GM12892 (cell line): ENCODE measurements at regions not wholly inside any gene's neighbourhood (a gene's known extent, or its start where the extent isn't known, plus 50 kb on each side); places are given as distances from the start of the nearest gene placed in this dataset.
A peak's percentile ranks its signal among the peaks of the same experiment; 100 is the strongest.
"Not testable (repeated sequence)": the region's sequence is repeated elsewhere in the genome, so short reads cannot be mapped to it uniquely, and the experiment has no call there.

ENCODE experiments used
- DNase-seq: peaks from one replicate; pipeline ENCODE4 v3.0.0; 2011; ENCODE audit not compliant: insufficient read length
- FAIRE-seq: peaks from 2 replicates; lab custom pipeline; 2011; peaks lifted over from hg19 to GRCh38; lab: Jason Lieb, UNC
- POLR2A ChIP-seq: IDR thresholded peaks from 2 replicates; pipeline ENCODE4 v1.6.1; 2011; ENCODE audit warnings: low read depth, low read length, control low read depth
- POLR2AphosphoS5 ChIP-seq: IDR thresholded peaks from 2 replicates; pipeline ENCODE4 v1.6.1; 2011; ENCODE audit warnings: low read depth, low read length, control low read depth
- TAF1 ChIP-seq: IDR thresholded peaks from 2 replicates; pipeline ENCODE4 v1.6.1; 2011; ENCODE audit warnings: low read depth, mild to moderate bottlenecking, control low read depth, low read length, borderline replicate concordance

DNA sequence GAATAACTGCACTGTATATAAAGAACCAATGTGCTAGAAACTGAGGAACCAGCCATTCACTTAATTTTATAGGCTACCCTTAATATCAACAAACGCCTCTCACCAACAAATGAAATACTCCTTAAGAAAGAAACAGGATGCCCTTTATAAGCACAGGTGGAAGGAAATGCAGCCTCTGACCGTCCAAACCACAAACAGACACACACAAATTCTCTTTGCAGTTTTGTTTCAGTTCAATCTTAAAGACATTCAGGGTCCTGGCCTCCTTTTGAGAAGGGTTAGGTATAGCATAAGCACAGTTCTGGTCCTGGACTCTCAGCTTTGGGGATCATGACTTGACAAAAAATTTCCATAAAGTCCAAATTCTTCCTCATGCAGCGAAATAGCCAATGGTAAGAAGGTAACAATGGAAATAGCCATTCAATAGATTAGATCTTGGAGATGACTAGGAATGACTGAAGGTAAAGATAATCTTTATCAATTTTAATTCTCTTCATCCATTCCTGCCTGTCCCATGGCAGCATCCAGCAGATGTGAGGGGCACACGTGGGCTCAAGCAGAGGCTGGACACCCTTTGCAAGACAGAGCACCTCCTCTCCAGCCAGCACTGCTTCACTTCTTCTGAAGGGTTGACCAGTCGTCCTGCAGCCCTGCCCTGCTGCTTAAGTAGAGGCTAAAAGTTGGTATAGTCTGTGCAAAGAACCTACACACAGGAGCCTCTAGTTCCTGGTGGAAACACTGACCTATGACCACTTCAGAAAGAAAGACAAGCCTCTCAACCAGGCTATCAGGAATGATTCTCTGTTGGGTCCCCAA lies 123.9 kb downstream of the CD83 start:
- no peak for FAIRE-seq
- TF ChIP-seq POLR2AphosphoS5 (no peak), POLR2A (no peak), TAF1 (no peak)
- no peak for DNase-seq

DNA sequence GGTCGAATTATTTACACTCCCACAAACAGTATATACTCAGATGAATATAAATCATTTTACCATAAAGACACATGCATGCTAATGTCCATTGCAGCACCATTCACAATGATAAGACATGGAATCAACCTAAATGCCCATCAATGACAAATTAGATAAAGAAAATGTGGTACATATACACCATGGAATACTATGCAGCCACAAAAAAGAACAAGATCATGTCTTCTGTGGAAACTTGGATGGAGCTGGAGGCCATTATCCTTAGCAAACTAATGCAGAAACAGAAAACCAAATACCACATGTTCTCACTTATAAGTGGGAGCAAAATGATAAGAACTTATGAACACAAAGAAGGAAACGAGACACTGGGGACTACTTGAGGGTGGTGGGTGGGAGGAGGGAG lies 125.3 kb downstream of the CD83 start:
- not testable (repeated sequence) for DNase-seq, FAIRE-seq

DNA sequence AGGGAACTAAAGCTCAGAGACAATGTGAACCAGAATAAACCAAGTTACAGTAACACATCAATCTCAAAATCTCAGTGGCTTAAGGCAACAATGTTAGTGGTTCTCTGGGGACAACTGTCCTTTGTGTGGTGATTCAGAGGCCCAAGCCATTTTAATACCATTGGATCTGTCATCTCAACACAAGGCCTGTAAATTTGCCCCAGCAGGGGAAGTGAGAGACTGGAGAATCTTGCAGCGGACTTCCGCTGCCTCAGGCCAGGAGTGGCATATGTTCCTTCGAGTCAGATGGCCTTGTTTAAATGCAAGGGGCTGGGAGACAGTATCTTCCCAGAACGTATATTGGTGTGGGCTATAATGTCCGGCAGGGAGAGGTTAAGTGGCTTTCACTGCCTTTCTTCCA lies 126.0 kb downstream of the CD83 start:
- DNase-seq (no peak), FAIRE-seq (no peak)
- TF ChIP-seq TAF1 (no peak), POLR2A (no peak), POLR2AphosphoS5 (no peak)

DNA sequence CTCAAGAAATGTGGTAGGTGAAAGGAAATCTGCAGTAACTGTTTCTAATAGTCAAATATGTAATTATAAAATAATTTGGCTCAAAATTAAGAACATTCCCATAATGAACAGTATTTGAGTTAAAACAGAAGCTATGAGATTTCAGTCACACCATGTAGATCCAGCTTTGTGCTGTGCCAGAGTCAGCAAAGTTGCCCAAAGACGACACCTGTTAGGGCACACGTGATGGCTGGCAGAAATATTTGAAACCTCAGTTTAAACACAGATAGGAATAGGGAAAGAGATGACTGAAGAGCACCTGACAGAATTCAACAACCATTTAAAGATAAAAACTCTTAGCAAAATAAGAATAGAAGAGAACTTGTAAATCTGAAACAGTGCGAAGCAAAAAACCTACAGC lies 129.3 kb downstream of the CD83 start:
- FAIRE-seq (no peak), DNase-seq (no peak)
- TF ChIP-seq TAF1 (no peak), POLR2AphosphoS5 (no peak), POLR2A (no peak)

DNA sequence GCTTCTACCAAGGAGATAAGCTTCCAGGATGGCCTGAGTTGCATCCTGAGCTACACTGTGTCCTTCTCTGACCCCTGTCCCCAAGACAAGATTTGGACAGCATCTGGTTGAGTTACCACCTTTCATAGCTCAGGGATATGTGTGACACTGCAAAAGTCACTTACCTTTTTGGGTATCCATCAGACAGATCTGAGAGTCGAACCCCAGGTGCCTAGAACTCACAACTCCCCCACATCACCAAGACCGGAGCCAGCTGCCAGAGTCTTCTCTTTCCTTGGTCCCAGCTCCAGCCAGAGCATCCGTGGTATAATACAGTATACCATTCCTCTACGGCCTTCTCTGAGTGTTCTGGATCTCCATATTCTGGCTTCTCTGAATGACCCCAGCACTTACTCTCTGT lies 133.0 kb downstream of the CD83 start:
- no peak for DNase-seq
- no peak for TF ChIP-seq TAF1
- no peak for TF ChIP-seq POLR2A
- no peak for TF ChIP-seq POLR2AphosphoS5
- no peak for FAIRE-seq

DNA sequence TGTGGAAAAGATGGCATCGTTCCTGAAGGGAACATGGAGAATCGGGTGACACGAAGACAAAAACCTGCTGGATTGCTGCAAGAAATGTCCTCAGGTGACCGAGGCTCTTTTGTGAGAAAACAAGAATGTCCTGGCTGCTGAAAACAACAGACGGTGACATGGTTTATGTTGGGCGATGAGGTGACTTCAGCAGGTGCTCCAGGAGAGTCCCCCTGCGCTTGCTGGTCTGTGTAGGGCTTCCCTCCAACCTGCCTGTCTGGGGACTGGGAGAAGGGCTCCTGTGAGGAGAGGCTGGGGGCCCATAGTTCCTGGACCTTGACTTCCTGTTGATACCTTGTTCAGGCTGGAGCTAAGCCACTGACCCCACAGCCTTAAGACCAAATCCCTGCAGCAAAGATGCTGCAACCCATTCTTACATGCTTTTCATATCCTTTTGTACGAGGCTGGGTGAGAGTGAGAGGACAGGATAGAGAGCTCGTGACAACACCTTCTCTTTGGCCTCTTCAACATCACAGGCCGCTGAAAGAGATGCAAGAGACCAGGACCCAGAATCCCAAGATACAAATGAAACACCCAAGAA lies 134.8 kb downstream of the CD83 start:
- DNase-seq (no peak), FAIRE-seq (no peak)
- TF ChIP-seq POLR2A (no peak), POLR2AphosphoS5 (no peak), TAF1 (no peak)

DNA sequence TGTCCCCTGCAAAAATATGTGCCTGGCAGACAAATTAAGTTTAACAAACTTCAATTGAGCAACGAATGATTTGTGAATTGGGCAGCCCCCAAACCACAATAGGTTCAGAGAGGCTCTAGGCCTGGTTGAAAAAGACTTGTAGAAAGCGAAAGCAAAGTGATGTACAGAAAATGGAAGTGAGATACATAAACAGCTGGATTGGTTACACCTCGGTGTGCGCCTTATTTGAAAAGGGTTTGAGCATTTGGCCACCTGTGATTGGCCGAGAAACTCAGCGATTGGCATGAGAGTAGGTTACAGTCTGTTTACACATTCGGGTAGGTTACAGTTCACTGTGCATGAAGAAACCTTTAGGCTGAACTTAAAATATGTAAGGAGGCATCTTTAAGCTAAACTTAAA lies 136.9 kb downstream of the CD83 start:
- FAIRE-seq (peak; percentile 91), DNase-seq (no peak)
- TF ChIP-seq POLR2AphosphoS5 (no peak), TAF1 (no peak), POLR2A (no peak)

DNA sequence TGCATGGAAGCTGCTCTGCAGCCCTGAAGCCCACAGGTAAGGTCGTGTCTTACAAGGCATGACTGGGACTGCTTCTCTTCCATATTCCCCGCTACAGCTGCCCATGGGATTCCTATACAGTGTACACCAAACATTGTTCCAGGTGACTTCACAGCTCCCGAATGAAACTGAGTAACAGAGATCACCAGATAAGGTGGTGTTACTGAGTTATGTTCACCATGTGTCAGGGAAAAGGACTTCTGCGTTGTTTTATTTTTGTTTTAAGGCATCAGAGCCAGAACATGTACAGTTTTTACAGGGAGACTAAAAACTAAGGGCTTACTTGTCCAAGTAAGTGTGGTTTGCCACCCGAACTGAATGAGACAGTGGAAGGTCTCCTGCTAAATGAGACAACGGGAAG lies 138.3 kb downstream of the CD83 start:
- DNase-seq (no peak), FAIRE-seq (no peak)
- TF ChIP-seq TAF1 (no peak), POLR2A (no peak), POLR2AphosphoS5 (no peak)

DNA sequence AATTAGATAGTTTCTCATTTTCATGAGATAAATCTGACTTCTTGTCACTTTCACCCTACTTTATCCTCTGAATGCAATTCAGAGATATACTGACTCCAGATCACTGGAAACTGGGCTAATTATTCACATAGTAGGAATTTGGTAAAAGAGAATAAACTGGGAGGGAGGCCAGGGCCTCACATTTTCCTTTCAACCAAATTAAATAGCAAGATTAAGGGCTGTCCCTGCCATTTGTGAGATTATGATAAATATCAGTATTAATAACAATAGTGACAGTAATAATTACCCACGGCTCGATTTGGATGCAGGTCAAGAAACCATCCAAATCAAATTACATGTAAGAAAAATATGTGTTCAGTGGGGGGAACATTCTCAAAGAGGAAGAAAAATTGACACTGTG lies 140.5 kb downstream of the CD83 start:
- TF ChIP-seq TAF1 = no peak
- no peak for TF ChIP-seq POLR2AphosphoS5
- no peak for TF ChIP-seq POLR2A
- DNase-seq = no peak
- no peak for FAIRE-seq

DNA sequence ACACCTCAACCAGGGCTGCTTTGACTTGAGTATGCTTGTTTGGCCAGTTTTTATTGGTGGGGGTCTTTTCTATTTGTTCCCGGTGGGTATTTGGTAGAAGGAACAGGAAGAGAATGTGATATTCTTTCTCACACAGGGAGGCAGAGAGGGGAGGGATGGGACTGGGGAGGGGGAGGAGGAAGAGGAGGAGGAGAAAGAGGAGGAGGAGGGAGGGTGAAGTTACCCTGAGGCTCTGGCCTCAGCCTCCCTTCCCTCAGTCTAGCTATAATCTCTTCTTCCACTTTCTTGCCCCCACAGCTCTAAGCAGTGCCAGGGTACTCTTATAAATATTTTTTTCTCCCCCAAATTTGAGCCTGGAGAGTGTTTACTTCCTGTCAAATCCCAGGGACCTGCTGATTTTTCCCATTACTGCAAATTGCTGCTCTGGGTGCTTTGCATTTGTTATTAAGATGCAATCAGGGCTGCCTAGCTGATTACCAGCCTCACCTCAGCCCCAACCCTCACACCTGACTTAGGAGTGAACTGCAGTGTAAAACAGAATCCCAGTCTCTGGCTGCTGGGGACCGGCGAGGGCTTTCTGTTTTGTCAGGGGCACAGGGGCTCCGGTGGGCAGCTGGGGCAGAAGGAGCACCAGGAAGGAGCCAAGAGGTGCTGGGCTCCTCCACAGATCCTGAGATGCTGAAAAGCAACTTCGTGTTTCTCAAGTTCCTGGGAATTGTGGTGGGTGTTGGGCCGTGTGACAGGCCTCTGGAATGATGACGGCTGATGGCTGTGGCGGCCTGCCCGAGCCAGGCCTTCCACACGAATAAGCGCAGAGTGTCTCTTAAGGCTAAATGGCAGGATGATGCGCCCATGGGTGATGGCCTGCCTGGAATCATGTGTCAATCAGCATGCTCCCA lies 141.4 kb downstream of the CD83 start:
- TF ChIP-seq TAF1 (no peak), POLR2AphosphoS5 (no peak), POLR2A (no peak)
- no peak for DNase-seq

DNA sequence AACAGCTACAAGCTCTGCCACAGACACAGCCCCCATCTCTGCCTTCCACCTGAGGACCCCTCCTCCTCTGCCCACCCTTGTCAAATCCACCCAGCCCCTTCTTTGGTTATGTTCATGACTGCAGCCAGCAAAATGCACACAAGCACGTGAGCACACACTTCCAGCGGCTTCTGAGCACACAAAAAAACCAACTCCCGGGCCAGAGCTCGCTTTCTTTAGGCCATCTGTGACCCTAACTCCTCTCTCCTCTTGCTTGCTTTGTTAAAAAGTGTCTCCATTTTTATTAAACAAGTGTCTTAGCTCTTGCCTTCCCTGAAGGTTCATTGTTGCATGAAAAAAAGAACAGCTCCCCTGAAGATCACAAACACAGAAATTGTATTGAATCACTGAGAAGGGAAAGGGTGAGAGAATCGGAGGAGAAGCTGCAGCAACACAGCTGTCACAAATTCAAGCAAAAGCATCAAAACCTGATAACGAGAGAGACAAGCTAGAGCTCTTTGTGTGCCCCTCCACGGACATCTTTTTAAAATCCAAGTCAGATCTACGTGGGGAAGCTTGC lies 142.1 kb downstream of the CD83 start:
- no peak for DNase-seq
- no peak for FAIRE-seq
- no peak for TF ChIP-seq POLR2A

More for the DNA sequence above, 141.4 kb downstream of the CD83 start:
- no peak for FAIRE-seq

DNA sequence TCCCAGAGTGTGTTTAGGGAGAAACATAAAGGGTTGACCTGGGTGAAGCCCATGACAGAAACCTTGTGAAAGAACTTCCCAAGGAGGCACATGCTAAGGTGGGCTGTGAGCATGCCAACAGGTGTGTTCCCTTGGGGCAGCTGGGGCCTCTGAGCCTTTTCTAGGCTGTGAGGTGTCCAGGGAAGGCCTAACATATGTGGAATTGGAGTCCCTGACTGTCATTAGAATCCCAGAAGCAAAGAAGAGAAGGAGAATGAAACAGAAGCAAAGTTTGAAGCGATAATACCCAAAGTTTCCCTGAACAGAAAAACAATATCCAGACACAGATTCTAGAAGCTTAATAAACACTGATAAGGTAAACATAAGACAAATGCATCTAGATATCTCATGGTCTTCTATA lies 143.3 kb downstream of the CD83 start:
- DNase-seq (no peak), FAIRE-seq (no peak)
- TF ChIP-seq POLR2A = no peak
- no peak for TF ChIP-seq POLR2AphosphoS5
- no peak for TF ChIP-seq TAF1
